HG03439 (cell line): ENCODE measurements at regions not wholly inside any gene's neighbourhood (a gene's known extent, or its start where the extent isn't known, plus 50 kb on each side); places are given as distances from the start of the nearest gene placed in this dataset.
A peak's percentile ranks its signal among the peaks of the same experiment; 100 is the strongest.

ENCODE experiments used
- ATAC-seq: cut with Tn5 transposase; IDR thresholded peaks from one replicate; pipeline ENCODE4 v1.9.1; 2021; ENCODE audit warnings: mild to moderate bottlenecking, moderate library complexity; ENCODE audit not compliant: unreplicated experiment

DNA sequence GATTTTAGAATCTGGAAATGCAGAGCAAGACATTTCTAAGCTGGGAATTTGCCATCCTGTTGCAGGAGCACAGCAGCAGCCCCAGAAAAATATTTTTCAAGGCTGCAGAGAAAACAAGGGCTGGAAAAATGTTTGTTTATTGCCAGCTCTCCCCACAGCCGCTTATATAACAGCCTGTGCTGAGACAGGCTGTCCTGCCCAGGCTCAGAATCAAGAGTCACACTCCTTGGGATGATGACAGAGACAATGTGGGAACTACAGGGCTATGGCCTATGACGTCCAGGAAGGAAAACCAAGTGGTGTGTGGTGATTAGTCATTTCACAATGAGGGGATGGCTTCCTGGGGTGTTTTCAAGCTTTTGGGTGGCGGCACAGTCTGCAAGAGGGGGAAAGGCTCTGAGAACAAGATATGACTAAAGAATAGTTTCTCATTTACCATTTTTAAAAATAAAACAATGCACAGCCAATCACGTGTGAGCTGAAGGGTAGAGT, 136.3 kb upstream of the SERP2 start:
- ATAC-seq = no peak

DNA sequence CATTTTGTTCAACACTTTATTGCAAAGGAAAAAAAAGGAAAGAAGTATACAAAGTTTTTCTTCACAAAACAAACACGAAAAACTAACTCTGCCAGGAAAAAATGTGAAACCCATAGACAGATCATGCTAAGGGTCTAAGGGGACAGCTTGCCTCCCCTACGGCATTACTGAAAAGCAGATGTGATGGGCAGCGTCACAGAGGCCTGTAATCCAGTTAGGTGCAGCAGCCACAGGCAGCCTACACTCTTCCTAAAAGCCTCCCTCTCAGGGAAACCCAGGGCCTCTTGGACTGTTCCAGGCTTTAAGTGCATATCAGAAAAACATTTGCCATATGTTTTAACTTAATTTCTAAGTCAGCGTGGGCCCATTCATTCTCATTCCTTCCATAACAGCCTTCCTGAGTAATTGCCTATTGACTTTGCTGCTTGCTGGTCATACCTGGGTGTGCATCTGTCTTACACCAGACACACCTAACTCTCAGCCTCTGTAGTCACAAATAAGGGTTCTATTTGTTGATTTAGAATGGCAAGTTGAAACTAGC, 135.7 kb upstream of the SERP2 start:
- no peak for ATAC-seq

DNA sequence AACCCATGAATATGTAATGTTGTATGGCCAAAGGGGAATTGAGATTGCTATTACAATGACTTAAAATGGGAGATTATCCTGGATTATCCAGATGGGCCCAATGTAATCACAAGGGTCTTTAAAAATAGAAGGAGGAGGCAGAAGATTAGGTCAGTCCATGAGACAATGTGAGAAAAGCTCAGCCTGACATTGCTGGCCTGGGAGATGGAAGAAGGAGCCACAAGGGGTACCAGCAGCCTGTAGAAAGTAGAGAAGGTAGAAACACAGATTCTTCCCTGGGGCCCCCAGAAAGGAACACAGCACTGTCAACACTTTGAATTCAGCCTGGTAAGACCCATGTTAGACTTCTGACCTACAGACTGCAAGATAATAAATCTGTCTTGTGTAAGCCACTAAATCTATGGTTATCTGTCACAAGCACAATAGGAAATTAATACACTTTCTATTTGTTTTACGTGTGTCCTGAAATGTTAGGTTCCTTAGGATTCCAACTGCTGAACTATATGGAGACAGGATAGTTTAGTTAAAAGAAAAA, 132.9 kb upstream of the SERP2 start:
- ATAC-seq = no peak

DNA sequence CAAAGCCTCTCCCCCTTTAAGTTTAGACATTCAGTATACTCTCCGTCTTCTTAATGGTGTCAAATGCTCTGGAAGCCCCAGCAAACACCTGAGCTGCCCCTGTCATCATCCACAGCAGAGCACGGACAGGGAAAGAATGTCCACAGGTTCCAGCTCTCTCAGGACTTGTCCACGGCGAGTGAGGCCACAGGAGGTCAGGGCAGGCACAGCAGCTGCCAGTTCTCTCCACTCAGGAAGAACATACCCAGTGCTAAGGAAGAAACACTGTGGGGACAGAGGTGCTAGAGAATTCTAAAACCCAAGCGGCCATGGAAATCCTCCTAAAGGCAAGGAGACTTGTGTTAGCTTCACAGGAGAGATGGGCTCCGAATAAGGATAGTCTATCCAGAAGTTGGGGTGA, 132.0 kb upstream of the SERP2 start:
- no peak for ATAC-seq

DNA sequence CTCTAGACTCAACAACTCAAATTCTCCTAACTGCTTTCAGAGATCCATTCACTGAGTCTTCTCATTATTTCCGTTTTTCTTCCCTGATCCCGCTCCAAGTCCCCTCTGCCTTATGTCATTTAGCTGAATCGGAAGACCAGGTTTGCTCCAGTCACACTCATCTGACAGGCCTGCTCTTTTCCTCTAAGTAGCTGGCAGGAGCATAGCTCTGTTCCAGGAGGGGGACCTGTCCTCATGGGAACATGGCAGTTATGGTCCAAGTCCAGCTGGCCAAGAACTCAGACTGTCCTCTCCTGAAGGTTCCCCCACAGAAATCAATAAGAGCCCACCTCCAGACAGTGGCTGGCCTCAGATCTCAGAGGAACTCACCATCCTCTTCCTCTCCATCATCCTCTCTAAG, 130.9 kb upstream of the SERP2 start:
- ATAC-seq = no peak

- no peak for ATAC-seq
These were observed 130.3 kb upstream of the SERP2 start for GRCh38 chr13:44243198-44243857.

- no peak for ATAC-seq
These were observed 129.3 kb upstream of the SERP2 start for GRCh38 chr13:44244288-44244687.

DNA sequence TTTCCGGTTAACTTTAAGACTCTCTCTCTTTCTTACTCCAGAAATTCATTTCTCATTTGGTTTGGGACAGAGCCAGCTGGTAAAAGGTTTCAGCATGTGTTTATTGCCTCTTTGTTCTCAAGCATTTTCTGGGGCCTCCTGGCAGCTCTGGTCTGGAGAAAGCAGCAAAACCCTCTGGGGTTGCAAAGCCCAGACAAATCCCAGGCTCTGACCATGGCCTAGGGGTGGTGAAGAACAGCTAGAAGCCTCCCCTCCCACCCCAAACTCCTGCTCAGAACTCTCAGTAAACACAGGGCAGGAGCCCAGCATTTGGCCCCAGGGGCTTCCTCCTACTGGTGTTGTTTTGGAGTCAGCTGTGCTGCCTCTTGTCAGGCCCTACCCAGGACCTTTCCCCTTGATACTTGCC, 124.2 kb upstream of the SERP2 start:
- ATAC-seq = no peak

DNA sequence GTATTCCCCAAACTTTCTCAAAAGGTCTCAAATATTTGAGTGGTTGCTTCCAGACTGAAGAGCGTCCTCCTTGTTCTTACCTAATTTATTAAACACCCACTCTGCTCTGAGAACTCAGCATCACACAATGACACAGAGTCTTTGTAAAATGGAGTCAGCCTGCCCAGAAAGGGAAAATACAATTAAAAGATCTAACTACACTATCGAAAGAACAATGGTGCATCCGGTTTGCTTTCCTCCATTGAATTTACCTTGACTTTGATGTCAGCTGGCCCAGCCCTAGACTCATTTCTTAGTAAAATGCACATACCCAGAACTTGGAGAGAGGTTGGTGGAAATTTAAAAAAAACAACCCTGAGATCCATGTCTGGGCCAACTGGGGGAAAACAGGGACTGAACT, 120.7 kb upstream of the SERP2 start:
- ATAC-seq = no peak

GRCh38 chr13:44255771-44256364, 117.8 kb upstream of the SERP2 start:
- ATAC-seq = no peak

GRCh38 chr13:44257796-44258195, 115.8 kb upstream of the SERP2 start:
- ATAC-seq = no peak

DNA sequence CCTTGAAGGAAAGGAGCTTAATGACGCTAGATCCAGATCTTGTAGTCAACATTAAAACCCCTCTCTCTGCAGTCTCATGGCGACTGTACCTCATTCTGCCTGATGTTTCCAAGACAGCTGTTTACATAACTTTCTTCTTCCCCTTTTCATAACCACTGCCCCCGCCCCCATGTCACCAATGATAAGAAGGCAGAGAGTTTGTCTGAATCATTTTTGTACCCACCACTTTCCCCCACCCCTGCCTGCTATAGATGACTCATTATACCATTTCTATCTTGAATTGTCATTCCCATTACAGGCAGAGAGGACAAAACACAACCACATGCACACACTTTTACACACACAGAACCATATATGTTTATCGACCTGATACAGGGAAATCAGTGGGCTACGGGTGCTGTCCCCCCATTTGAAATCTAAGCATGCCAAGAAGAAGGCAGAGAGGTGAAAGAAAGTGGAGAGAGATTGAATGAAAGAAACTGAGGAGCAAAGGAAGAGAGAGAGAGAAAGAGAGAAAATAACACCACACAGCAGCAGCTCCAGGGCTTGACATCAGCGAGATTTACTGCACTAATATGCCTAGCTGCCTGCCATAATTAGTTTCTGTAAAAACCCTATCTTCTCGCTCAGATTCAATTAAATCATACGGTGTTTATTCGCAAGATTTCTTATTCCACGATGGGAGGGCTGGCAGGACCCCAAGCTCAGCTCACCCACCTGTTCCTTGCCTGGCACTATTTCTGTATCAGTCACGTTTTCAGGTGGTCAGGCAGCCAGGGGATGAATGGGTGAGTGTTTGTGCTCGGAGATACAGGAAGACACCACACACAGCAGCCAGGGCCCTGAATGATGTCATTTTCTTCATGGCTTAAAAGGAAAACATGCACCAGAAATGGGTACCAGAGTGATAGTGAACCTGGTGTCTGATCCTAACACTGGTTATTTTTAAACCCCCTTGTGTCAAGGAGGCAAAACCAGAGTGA, 114.3 kb upstream of the SERP2 start:
- ATAC-seq = peak; percentile 61

DNA sequence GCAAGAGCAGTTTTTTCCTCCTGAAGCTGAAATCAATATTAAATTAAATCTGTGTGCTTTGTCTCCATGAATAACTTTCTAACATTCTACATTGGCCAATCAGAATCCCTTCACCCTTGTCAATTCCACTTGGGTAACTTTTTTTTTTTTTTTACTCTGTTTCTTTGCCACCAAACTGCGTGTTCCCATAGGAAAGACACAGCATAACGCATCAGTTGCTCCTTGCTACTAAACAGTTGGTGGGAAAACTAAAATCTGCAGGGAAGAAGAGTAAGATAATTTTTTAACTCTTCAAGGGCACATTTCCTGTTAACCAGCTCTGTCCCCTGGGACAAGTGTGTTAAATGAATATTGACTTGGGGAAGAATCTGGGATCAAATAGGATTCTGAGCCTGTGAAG, 113.3 kb upstream of the SERP2 start:
- no peak for ATAC-seq

DNA sequence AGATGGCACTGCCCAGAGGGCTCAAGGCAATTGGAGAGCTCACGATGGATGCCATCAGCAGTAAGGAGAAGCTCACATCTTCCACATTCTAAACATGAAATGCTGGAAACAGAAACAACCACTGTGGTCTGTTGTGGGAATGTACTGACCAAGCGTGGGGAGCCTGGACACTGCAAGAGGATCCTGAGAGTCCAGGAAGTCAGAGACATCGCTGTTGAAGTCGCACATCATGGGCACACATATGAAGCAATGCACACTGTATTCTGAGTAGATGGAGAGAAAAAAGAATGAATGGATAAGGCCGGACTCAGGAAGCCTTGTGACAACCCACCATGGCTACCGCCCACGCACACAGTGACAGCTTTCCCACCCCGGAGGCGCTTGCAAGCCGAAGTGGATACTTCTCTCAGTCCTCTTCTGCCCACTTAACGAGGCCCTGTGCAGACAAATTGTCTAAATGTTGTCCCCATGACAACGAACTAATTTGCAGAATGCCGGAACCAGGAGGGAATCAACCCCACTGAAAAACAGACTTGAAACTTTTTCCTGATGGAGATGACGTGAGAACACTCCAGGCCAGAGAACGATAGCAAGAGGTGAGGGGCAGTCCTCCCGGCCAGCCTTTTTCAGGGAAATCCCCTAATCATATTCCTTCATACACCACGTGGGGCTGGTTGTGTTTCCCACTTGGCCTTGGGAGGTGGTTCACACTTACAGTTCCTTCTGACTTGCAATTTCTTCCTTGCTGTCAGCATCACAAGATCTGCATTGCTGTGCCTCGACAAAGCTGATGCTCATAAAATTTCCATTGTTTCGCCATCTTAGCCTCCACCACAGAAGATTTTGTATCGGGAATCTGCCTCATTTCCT, 109.6 kb upstream of the SERP2 start:
- no peak for ATAC-seq

DNA sequence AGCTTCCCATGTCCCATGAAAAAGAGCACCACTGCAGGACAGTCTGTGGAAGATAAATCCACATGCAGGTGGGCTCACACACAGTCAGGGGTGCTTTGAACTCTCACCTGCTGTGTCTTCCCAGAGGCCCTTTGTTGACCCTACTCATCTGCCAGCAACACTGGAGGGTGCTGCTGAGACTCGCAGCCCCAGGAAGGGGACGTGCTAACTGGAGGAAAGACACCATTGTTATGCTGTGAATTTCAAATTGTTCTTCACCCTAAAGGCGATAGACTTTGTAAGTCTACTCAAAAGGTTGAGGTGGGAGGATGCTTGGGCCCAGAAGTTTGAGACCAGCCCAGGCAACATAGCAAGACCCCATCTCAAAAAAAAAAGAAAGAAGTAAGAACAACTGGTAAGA, 107.3 kb upstream of the SERP2 start:
- ATAC-seq = no peak

DNA sequence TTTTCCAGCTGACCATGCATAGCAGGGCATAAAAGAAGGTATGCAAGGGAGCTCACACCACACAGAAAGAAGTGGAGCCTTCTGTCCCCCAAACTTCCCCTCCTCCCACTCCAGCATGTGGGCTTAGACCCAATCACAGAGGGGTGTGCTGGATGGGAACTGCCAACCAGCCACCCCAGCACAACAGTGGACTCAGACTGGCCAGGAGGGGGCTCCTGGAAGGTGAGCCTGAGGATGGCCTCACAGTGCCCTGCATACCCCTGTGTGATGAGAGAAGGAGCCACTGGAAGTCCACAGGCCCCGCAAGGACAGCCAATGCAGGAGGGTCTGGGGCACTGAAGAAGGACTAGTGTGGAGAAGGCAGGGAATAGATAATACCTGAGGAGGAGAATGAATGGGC, 106.9 kb upstream of the SERP2 start:
- no peak for ATAC-seq

- no peak for ATAC-seq
These were observed 106.4 kb upstream of the SERP2 start for GRCh38 chr13:44267203-44267602.

DNA sequence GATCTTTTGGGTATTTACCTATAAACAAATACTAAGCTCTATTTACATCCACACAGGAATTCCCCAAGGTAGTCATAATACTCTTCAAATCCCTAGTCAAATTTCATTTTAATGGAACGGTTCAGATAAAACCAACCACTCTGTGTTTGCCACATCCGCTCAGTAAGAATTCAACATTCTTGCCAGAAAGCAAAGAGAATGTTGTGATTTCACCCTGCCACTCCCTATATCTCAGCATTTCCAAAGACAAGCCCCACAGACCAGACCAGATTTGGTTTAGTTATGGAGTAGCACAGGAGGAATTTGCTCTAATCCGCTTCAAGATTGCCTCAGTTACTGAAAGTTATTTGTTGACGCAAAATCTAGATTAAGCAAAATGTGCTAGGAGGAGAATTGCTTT, 105.6 kb upstream of the SERP2 start:
- no peak for ATAC-seq

- ATAC-seq = no peak
These were observed 104.6 kb upstream of the SERP2 start for GRCh38 chr13:44268980-44269379.

- no peak for ATAC-seq
These were observed 103.5 kb upstream of the SERP2 start for GRCh38 chr13:44270150-44270549.
